ENCODE measurements at regions not wholly inside any gene's neighbourhood (a gene's known extent, or its start where the extent isn't known, plus 50 kb on each side); places are given as distances from the start of the nearest gene placed in this dataset.

- DNase-seq (ENCODE audit: low read depth), result no peak
- no peak for TF ChIP-seq CTCF (IDR thresholded peaks at IDR 0.05; ENCODE audit: low read depth, low read length, missing control alignments)
- H3K4me3 ChIP-seq (ENCODE audit: low read depth, low read length), result no peak overlapping the region
Measured at GRCh38 chr18:71807586-71807985, 736.6 kb downstream of the CBLN2 start.

- no peak for DNase-seq (ENCODE audit: low read depth)
- H3K4me3 ChIP-seq (ENCODE audit: low read depth, low read length), result no peak overlapping the region
- no peak for TF ChIP-seq CTCF (IDR thresholded peaks at IDR 0.05; ENCODE audit: low read depth, low read length, missing control alignments)
Measured at GRCh38 chr18:71798986-71799673, 745.0 kb downstream of the CBLN2 start.

- no peak for DNase-seq (ENCODE audit: low read depth)
- TF ChIP-seq CTCF (IDR thresholded peaks at IDR 0.05; ENCODE audit: low read depth, low read length, missing control alignments), result no peak
- H3K4me3 ChIP-seq (ENCODE audit: low read depth, low read length), result no peak overlapping the region
Measured at GRCh38 chr18:71797554-71797953, 746.6 kb downstream of the CBLN2 start.

- no peak for DNase-seq (ENCODE audit: low read depth)
- H3K4me3 ChIP-seq (ENCODE audit: low read depth, low read length), result no peak overlapping the region
- peak; percentile 32 for TF ChIP-seq CTCF (IDR thresholded peaks at IDR 0.05; ENCODE audit: low read depth, low read length, missing control alignments)
Measured at GRCh38 chr18:71784777-71785176, 759.4 kb downstream of the CBLN2 start.

- DNase-seq (ENCODE audit: low read depth), result no peak
- TF ChIP-seq CTCF (IDR thresholded peaks at IDR 0.05; ENCODE audit: low read depth, low read length, missing control alignments), result no peak
- no peak overlapping the region for H3K4me3 ChIP-seq (ENCODE audit: low read depth, low read length)
Measured at GRCh38 chr18:71760541-71760940, 783.6 kb downstream of the CBLN2 start.

- H3K4me3 ChIP-seq (ENCODE audit: low read depth, low read length), result no peak overlapping the region
- no peak for DNase-seq (ENCODE audit: low read depth)
- no peak for TF ChIP-seq CTCF (IDR thresholded peaks at IDR 0.05; ENCODE audit: low read depth, low read length, missing control alignments)
Measured at GRCh38 chr18:71754246-71754645, 789.9 kb downstream of the CBLN2 start.

- no peak for DNase-seq (ENCODE audit: low read depth)
- TF ChIP-seq CTCF (IDR thresholded peaks at IDR 0.05; ENCODE audit: low read depth, low read length, missing control alignments), result no peak
- H3K4me3 ChIP-seq (ENCODE audit: low read depth, low read length), result no peak overlapping the region
Measured at GRCh38 chr18:71743634-71744033, 800.5 kb downstream of the CBLN2 start.
